M059J (cell line): ENCODE measurements at regions not wholly inside any gene's neighbourhood (a gene's known extent, or its start where the extent isn't known, plus 50 kb on each side); places are given as distances from the start of the nearest gene placed in this dataset.
A peak's percentile ranks its signal among the peaks of the same experiment; 100 is the strongest.
"Not testable (repeated sequence)": the region's sequence is repeated elsewhere in the genome, so short reads cannot be mapped to it uniquely, and the experiment has no call there.

Experiments
- DNase-seq: peaks from one replicate; pipeline ENCODE4 v3.0.0-alpha.2; 2012; ENCODE audit warnings: low read depth

- no peak for DNase-seq
Observed at GRCh38 chr2:100703213-100703612, 116.7 kb upstream of the NPAS2 start.

GRCh38 chr2:100703739-100704138 lies 116.2 kb upstream of the NPAS2 start:
- no peak for DNase-seq

GRCh38 chr2:100704156-100704555 lies 115.8 kb upstream of the NPAS2 start:
- no peak for DNase-seq

DNA sequence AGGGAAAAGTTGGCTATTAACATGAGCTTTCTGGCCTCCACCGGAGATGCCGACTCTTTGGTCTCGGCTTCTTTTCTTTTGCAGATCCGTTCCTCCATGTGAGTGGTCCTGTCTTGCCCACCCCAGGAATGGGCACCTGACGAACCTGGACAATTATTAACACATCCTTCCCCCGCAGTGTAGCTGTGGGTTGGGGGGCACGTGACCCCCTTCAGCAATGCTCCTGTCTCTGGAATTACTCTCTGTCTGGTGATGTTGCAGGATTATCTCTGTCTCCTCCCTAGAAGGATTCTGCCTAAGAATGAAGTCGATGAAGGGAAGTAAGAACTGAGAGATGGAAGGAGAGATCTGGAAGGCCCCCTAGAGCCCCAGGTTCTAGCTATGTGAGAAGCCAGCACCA lies 115.2 kb upstream of the NPAS2 start:
- DNase-seq = no peak

GRCh38 chr2:100707016-100707947 lies 112.7 kb upstream of the NPAS2 start:
- no peak for DNase-seq

DNA sequence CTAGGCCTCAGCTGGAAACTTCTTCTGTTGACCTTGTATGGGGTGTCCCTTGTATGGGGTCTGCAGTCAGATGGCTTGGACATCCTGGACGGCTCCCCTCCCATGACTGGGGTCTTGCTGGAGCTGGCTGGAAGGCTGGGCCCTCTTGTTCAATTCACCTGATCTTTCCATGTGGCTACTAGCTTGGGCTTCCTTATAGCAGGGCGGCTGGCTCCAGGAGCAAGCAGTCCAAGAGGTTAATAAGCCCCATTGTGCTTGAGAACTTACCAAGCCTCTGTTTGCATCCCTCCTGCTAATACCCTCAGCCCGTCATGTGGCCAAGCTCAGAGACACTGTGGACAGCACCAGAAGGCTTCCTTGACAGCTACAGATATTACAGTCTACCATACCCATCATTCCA lies 111.6 kb upstream of the NPAS2 start:
- no peak for DNase-seq

DNA sequence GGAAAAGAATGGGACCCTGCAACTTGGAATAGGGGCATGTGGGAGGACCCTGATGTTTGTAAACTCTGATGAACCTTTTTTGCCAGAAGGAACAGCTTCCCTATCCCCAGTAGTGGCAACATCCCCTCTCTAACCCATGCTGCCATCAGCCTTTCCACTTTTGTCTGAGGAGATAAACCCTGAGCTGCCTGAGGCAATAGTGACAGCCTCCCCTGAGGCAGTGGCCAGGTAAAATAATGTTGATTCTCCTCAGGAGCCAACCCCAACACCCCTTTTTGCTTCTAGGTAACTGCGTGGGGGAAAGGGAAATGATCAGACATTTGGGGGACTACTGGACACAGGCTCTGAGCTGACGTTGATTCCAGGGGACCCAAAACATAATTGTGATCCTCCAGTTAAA lies 106.8 kb upstream of the NPAS2 start:
- no peak for DNase-seq

GRCh38 chr2:100714396-100715010 lies 105.4 kb upstream of the NPAS2 start:
- not testable (repeated sequence) for DNase-seq

DNA sequence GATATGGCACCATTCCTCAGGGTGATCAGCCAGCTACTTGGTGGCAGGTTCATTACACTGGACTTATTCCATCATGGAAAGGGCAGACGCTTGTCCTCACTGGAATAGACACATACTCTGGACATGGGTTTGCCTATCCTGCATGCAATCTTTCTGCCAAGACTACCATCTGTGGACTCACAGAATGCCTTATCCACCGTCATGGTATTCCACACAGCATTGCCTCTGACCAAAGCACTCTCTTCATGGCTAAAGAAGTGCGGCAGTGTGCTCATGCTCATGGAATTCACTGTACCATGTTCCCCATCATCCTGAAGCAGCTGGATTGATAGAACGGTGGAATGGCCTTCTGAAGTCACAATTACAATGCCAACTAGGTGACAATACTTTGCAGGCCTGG lies 104.1 kb upstream of the NPAS2 start:
- DNase-seq = not testable (repeated sequence)

- DNase-seq = no peak
Observed at GRCh38 chr2:100716581-100716980, 103.4 kb upstream of the NPAS2 start.

DNA sequence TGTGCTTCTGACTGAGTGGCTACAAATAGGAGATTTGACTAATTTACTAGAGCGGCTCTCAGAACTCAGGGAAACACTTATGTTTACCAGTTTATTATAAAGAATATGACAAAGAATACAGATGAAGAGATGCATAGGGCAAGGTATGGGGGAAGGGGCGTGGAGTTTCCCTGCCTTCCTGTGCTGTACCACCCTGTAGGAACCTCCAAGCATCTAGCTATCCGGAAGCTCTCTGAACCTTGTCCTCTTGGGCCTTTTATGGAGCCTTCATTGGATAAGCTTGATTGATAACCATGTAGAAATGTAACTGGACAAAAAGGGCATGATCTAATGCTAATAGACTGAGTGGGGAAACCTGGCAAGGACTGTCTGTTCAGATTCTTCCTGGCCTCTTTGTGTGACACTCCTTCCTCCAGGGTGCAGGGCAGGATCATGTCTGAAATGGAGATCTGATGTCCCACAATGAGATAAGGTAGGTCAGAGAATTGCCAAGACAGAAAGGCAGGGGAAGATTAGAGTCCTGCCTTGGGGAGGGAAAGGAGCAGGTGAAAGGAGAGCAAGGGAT lies 101.8 kb upstream of the NPAS2 start:
- DNase-seq = no peak

GRCh38 chr2:100720445-100720844 lies 99.5 kb upstream of the NPAS2 start:
- no peak for DNase-seq

DNA sequence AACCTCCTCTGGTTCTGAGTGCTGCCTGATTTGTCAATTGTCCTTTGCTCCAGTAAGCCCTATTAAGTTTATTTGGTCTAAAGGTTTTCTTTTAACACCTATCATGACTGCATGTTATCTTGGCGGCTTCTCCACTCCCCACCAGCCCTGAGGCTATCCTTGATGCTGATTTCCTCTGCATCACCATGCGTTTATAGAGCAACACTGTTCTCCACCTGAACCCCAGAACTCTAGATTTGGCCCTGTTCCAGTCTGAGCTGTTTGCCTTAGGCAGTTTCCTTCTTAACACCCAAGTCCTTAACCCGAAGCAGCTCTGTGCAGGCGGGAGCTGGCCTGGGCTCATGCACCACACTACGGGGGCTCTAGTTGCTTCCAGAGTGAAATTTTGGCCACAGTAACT lies 98.2 kb upstream of the NPAS2 start:
- DNase-seq = peak; percentile 65

DNA sequence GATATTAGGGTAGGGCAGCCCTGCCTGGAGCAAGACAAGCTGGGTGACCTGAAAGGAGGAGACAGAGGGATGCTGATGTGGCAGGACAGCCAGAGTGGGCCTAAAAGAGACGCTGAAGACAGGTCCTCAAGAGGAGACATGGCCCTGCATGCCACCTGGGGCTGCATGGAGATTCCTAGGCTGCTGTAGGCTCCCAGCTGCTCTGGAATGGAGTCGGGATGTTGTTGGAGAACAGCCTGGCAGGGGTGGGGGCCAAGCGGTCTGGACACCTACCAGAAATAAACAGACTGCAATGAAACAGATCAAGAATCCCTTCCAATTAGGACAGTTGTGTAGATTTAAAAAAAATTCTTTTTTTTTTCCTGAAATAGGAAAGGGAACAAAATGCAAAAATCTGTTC lies 97.8 kb upstream of the NPAS2 start:
- no peak for DNase-seq

DNA sequence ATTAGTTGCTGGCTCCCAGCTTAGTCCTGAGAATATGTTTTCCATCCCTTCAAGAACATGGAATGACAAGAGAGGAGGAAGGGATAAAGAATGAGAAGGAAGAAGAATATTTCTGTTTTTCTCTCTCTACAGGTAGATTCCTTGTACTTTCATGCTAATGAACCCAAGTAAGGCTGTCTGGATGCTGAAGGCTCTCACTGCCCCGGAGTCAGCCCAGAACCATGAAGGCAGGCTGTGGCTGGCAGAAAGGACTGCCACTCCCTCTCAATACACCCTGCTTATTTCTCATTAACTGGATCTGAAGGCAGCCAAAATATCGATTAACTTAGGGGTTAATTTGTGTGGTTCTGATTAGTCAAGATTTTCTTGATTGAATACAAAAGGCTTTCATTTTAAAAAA lies 93.1 kb upstream of the NPAS2 start:
- DNase-seq = no peak

- peak; percentile 68 for DNase-seq
Observed at GRCh38 chr2:100730290-100730868, 89.6 kb upstream of the NPAS2 start.

GRCh38 chr2:100731535-100731981 lies 88.4 kb upstream of the NPAS2 start:
- peak; percentile 38 for DNase-seq

GRCh38 chr2:100733391-100734187 lies 86.3 kb upstream of the NPAS2 start:
- DNase-seq = peak; percentile 45

DNA sequence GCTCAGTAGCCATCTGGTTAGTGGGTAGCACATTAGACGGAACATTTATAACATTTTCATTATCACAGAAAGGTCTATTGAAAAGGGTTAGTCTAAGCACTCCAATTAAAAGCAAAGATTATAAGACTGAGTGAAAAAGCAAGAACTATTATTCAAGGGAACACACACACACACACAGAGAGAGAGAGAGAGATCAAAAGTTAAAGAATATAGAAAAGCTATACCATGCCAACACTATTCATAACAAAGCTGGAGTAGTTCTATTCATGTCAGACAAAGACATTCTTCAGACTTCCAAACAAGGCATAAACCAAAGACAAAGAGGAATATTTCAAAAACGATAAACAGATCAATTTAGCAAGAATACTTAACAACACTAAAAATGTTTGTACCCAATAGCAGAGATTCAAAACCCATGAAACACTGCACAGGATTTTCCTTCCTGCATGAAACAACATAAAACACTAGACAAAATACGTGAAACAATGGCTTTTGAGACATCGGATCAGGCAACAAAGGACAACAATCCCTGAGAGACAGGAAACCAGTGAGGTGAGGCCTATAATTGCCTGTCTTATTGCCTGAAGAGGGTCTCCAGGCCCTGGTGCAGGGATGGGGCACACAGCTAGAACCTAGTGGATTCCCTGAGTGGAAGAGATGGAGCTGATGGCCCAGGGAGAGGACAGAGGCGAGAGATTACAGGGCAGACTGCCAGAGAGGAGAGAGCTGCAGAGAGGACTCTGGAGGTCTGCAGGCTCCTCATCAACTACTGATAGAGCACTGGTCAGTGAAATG lies 83.6 kb upstream of the NPAS2 start:
- no peak for DNase-seq

- DNase-seq = no peak
Observed at GRCh38 chr2:100739735-100740432, 80.1 kb upstream of the NPAS2 start.
